HG03469 (cell line): ENCODE measurements at regions not wholly inside any gene's neighbourhood (a gene's known extent, or its start where the extent isn't known, plus 50 kb on each side); places are given as distances from the start of the nearest gene placed in this dataset.
"Not testable (repeated sequence)": the region's sequence is repeated elsewhere in the genome, so short reads cannot be mapped to it uniquely, and the experiment has no call there.

Experiments used
- ATAC-seq: cut with Tn5 transposase; IDR thresholded peaks from one replicate; pipeline ENCODE4 v1.9.1; 2021; ENCODE audit warnings: mild to moderate bottlenecking, moderate library complexity, moderate number of reproducible peaks; ENCODE audit not compliant: unreplicated experiment

DNA sequence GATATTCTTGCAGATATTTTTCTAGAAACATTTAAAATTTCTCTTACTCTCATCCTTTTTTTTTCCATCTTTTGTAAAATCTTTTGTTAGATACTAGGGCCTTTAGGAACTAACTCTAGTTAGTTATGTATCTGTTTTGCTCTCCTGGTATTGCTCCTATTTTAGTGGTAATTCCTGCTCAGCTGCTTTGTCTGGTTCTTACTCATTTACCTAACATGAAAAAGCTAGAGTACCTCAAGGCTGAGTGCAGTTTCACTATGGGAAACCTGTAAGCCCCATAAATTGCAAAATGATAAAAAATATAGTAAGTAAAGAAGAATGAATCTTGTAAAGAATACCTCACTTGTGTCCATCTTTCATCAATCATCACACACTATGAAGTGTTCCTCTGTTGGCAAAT lies 1602.0 kb downstream of the GRIK2 start:
- ATAC-seq: no peak

DNA sequence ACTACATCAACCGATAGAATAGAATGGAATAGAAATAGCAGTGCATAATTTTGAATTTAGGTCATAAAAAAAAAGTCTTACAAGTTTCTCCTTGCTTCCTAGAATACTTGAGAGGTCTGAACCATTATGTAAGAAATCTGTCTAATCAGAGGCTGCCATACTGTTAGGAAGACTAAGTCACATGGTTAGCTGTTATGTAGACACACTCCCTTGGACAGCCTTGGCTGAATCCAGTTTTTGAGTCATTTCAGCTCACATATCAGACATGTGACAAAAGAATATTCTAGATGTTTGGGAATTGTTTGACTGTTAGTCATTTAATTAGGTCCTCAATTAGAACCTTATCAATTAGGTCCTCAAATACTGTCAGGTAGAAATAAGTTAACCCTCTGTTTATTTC lies 1601.4 kb downstream of the GRIK2 start:
- no peak for ATAC-seq

DNA sequence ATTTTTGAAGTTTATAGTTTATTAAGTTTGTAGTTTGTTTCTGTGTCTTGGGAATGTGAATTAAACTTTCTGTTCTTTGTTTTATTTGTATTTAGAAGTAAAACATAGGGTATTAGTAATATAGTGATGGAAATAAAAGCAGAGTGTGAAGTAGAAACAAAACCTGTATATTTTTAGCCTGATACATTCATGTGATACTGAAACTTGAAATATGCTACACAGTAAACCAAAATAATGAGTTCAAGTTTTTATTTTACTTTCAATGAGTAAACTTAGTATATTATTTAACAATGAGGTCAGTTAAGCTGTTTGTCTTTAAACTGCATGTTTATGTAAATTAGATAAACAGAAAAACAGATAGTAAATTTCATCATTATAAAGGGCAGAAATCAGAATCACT lies 1592.6 kb downstream of the GRIK2 start:
- no peak for ATAC-seq

DNA sequence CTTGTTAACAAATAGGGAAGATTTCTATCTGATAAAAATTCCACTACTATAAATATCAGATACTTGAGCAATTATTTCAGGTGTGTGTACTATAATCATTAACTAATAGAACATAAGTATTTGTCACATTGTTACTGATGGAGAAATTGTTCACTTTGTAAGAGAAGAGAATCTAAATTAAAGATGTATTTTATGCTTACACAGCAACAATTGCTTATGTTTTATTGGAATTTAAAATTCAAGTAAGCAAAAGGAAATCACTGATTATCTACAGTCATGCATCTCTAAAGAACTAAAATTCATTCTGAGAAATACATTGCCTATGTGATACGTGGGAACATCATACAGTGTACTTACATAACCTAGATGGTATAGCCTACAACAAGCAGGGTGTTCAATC lies 1590.8 kb downstream of the GRIK2 start:
- no peak for ATAC-seq

DNA sequence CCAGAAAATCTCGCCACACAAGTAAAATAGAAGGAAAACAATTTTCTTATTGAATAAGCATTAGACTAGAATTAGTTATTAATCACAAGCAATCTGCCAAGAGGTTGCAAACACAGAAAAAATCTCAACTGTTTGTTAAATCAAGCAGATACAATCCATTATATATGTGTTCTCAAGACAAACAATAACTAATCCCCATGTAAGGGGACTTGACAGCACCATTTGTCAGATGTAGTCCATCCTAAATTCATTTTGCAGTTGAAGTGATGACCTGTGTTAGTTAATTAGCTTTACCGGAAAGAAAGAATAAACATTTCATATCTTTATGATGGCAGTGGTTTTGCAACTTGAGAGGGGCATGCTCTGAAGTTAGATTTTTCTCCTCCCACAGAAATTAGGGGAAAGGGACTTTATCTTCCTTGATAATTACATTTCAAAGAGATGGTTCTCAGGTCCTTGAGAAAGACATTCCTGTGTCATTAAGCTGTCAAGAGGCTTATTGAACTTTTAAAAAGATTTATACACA lies 1588.0 kb downstream of the GRIK2 start:
- ATAC-seq: no peak

DNA sequence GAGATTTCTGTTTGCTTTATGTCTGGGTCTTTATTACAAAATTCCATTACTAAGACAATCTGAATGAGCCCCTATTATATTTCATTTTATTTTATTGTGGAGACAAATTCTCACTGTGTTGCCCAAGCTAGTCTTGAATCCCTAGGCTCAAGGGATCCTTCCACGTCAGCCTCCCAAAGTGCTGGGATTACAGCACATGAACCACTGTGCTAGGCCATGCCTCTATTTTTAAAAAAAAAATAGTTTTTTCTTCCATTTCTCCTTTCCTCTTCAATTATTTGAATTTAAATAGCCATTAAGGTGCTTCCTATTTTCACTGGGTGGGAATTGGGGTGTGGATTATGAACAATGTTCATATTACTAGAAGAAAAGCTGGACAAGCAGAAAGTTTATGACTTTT lies 1587.4 kb downstream of the GRIK2 start:
- no peak for ATAC-seq

DNA sequence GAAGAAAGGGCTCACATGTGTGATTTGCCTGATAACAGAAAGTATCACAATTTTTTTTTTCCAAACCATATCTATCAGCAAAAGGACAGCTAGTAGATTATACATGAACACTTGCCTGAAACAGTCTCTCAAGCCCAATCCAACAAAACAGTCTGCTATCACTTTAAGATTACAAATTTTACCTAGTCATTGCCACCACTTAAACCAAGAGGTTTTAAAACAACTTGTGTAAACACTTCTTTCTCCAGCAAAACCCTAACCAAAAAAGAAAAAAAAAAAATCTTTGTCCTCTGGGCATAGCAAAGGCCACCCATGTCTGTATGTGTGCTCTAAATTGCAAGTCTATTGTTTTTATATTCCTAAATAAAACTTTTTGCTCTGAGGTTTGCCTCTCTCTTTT lies 1568.4 kb downstream of the GRIK2 start:
- ATAC-seq: no peak

DNA sequence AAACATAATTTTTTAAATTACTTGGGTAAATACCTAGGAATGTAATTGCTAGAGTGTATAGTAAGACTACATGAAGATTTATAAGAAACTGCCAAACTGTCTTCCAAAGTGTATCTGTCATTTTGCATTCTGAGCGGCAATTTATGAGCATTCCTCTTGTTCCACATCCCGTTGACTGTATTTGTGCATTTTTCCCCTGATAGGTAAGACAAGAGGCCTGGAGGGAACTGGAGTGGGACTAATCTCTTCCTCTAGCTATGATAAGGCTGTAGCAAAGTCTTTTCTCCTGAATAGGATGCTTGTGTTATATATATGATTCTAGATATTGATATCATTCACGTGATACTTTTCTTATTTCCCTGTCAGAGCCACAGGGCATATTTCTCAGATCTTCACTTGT lies 1557.5 kb downstream of the GRIK2 start:
- ATAC-seq: no peak

DNA sequence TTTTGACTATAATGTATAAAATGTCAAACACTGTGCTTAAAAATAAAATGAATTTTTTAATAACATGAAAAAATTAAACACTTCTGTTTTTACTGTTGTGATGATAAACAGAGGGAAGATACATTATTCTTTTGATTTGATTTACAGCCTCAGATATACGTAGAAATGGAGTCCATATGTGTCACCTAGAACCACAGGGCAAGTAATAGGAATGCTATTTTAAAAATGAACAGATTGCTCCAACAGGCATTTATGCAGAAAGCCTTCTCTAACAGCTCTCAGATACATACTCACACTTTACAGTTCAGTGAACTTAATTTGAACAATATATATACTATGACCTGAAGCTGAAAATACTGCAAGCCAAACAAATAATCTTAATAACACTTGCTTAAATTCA lies 1551.0 kb downstream of the GRIK2 start:
- ATAC-seq: no peak

DNA sequence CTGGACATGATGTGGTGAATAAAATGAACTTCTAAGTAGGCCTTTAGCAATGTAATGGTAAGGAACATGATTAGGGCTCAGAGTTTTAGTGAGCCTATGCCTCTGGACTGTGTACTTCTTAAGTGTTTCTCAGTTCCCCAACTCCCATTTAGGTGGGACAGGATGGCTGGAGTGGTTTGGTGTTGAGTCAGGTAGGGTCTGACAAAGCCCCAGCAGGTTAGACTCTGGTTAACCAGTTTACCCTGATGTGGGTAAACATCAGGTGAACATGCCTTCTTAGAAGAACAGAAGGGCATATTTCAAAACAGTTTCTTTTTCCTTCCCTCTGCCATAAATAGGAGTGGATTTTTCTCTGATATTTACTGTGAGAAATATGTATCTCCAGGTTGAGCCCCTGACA lies 1548.7 kb downstream of the GRIK2 start:
- no peak for ATAC-seq

DNA sequence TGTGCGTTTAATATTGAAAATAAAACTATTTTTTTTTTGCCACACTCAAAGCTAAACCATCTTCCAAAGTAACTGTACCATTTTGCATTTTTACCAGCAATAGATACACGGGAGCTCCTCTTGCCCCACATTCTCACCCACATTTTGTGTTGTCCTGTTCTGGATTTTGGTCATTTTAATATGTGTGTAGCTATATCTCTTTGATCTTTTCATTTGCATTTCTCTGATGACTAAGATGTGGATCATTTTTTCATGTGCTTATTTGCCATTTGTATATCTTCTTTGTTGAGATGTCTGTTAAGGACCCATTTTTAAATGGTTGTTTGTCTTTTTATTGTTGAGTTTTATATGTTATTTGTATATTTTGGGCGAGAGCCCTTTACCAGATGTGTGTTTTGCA lies 1543.5 kb downstream of the GRIK2 start:
- ATAC-seq: no peak

DNA sequence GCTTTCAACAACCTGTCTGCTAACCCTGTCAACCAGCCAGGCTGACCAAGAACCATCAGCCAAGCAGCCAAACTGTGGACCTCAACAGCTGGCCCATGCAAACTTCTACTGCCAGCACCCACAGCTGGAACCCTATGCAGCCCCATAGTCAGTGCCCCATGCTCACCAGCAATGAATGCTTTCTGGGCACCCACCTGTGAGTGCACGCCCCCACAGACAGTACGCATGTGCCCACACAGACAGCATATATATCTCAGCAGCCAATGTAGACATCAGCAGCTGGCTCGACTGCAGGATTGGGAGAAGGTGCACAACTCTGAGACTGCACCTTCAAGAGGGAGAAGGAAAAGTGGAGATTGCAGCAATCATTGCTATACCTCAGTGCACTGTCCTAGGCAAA lies 1534.6 kb downstream of the GRIK2 start:
- ATAC-seq: no peak

DNA sequence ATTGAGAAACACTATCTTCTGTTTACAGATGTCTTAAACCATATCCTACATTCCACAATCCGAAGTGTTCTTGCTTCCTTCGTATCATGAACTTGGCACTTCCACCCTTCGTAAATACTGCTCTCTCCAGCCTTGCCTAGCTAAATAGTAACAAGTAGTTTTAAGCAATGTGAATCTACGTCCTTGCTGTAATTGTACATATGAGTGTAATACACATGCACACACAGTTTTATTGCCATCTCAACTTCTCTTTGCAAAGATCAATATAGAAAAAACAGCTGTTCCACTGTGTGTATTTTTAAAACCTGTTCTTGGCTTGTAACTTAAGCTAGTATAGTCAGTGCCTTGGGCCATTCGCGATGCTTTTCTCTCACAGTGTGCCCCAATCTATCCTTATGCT lies 1524.7 kb downstream of the GRIK2 start:
- ATAC-seq: no peak

DNA sequence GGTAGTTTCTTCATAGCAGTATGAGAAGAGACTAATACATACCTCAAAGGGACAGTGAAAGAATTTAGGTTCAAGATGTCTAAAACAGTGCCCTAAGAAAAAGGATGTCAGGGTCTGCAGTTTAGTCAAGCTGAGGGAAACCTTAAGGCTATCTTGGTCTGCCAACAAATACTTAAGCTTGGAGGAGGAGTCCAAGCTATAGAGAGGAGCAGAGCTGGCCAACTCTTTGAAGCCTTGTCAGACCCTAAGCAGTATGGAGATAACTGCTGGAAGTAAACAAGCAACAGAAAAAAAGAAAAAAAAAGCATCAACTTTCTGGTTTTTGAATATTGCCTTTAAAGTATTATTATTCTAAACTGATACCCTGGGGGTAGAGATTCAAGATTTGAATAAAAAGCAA lies 1518.1 kb downstream of the GRIK2 start:
- ATAC-seq: no peak

DNA sequence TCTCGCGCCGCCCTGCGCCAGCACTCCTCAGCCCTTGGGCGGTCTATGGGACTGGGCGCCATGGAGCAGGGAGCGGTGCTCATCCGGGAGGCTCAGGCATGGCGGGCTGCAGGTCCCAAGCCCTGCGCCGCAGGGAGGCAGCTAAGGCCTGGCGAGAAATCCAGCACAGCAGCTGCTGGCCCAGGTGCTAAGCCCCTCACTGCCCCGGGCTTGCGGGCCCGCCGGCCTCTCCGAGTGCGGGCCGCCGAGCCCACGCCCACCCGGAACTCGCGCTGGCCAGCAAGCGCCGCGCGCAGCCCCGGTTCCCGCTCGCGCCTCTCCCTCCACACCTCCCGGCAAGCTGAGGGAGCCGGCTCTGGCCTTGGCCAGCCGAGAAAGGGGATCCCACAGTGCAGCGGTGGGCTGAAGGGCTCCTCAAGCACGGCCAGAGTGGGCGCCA lies 1517.2 kb downstream of the GRIK2 start:
- ATAC-seq: not testable (repeated sequence)

DNA sequence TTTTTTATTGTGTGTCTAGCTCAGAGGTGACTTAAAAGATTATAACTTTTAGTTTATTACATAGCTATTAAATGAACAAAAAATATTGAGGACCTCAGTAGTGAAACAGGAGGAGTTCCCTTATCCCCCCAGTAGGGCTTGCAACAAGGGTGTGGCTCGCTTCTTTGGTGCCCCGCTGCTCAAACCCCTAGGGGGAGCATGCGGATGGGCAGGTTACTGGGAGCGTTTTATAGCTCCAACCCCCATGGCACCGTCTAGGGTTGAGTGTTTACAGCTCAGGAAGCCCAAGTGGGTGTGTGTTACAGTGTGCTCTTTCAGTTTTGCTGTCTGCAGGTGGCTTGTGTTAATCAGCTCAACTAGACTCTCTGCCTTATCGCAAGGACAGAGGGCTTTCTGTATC lies 1513.7 kb downstream of the GRIK2 start:
- ATAC-seq: no peak

DNA sequence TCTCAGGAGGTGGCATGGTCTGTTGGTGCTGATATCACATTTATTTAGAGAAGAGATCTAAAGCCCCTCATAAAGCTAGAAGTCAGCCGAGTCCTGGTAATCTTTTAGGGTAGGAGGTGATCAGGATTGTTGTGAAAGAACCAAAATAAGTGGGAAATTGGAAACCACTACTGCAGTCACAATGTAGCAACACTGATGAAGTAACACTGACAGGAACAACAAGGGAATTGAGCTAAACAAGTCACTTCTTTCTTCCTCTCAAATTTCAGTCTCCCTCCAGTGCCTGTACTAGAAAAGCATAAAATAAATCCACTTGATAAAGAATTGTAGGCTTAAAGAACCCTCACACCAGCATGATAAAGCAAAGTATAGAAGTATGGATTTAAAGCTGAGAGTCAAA lies 1509.0 kb downstream of the GRIK2 start:
- ATAC-seq: no peak

DNA sequence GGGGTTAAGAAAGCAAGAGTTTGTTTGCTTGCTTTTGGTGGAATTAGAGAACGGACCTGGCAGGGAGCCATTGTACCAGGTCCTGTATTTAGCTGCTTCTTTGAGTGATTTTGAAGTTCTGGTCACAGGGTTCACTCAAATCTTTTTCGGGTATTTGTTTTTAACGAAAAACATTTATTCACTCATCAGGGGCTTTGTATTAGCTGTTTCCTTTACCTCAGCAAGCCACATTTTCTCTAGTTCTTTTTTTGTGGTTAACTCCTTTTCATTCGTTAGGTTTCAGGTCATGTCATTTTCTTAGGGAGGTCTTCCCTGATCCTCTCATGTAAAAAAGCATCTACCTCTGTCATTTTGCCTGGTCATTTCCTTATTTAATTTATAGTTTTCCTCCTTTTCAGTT lies 1502.2 kb downstream of the GRIK2 start:
- no peak for ATAC-seq

DNA sequence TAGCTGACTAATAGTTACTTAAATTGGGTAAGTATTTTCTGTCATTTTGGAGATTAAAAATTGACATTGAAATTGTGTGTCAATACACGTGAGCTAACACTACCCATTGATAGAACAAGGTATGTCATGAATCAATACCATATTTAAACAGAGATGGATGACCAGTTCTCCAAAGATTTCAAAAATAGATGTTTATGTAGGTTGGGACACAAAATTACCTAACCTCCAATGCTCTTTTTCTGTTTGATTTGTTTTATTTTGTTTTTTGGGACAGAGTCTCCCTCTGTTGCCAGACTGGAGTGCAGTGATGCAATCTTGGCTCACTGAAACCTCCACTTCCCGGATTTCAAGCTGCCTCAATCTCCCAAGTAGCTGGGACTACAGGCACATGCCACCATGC lies 1491.7 kb downstream of the GRIK2 start:
- ATAC-seq: no peak

DNA sequence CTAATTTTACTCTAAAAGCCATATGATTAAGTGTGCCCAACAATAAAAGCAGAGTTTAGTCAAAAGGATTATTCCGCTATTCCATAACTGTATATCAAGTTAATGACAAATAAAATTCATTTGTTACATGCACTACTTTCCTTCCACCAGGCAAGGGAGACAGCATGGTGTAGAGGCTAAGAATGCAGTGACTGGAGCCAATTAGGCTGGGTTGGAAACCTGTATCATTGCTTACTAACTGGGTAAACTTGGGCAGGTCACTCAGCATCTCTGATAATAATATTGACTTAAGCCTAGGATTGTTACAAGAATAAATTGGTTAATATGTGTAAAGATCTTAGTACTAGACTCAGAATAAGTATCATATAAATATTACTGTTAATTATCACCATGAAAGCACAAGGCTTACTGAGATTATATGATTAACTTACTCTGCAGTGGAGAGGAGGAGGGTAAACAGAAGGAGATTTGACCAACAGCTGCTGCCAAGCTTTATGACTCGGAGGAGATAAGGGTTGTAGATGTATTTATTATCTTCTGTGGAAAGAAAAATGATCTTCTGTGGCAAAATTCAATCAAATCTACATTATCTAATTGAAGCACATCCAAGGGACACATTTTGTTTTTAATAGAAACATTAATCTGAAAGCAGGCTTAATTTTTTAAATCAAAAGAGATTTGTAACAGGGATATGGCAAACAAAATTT lies 1459.9 kb downstream of the GRIK2 start:
- no peak for ATAC-seq

DNA sequence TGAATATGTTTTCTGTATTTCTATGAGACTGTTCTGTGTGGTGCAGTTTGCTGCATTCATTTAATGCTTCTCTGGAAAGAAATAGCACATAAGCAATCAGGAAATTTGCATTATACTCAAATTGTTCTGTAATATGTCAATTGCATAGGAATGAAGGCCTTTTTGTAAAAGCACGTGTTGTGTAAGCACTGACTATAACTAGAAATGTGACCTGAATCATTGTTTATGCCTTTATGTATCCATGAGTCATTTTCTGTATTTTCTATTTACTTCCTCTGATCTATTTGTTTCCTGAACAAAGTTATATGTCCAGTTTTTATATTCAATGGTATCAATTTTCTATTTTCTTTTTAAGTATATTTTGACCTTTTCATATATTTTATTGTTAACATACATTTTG lies 1455.3 kb downstream of the GRIK2 start:
- no peak for ATAC-seq

DNA sequence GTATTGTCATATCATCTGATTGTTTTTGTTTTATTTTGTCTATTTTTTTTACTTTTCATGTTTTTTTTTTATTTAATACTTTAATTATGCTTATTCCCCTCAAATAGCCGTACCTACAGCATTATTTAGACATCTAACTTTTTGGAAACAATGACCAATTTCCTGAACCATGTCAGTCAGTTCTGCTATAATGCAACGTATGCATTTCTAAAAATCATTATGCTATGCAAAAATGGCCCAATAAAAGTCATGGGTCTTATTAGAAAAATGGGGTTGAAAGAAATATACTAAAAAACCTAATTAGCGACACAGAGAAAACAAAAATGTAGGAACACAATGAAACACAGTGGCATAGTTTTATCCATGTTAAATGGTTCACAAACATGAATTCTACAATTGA lies 1454.7 kb downstream of the GRIK2 start:
- no peak for ATAC-seq

DNA sequence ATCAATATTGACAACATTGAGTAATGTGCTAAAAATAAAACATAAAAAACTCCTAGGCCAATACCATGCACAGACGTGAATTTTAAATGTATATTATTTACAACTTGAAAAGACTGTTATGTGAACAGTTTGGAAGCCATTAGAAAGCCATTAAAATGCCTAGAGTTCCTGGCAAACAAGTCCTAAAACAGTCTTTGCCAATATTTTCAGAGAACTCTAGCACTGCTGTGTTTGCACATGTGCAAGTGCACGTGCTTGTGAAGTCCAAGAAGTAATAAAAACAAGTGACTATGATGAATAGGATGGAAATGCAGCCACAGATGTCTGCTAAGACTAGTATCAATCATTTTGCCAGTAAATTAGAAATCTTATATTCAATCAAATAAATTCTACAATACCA lies 1447.6 kb downstream of the GRIK2 start:
- no peak for ATAC-seq
